Hypothalamus (tissue), 51 donors: ENCODE measurements at regions not wholly inside any gene's neighbourhood (a gene's known extent, or its start where the extent isn't known, plus 50 kb on each side); places are given as distances from the start of the nearest gene placed in this dataset.
"Not testable (repeated sequence)": the region's sequence is repeated elsewhere in the genome, so short reads cannot be mapped to it uniquely, and the experiment has no call there.

ENCODE experiments used
- DNase-seq, 51 donors: peaks; one replicate each; lab custom pipeline; 2025; lab: John Stamatoyannopoulos, UW

- no peak for DNase-seq
Observed at GRCh38 chr10:7108141-7108540, 302.7 kb downstream of the SFMBT2 start.

- DNase-seq, result no peak
Observed at GRCh38 chr10:7107285-7107684, 303.5 kb downstream of the SFMBT2 start.

- DNase-seq, result not testable (repeated sequence)
Observed at GRCh38 chr10:7104379-7104778, 306.5 kb downstream of the SFMBT2 start.

- no peak for DNase-seq
Observed at GRCh38 chr10:7102557-7103349, 308.1 kb downstream of the SFMBT2 start.

- DNase-seq, result no peak
Observed at GRCh38 chr10:7102084-7102483, 308.8 kb downstream of the SFMBT2 start.

GRCh38 chr10:7101451-7101850 lies 309.4 kb downstream of the SFMBT2 start:
- DNase-seq, result no peak

GRCh38 chr10:7100032-7100702 lies 310.7 kb downstream of the SFMBT2 start:
- no peak for DNase-seq

- DNase-seq, result no peak
Observed at GRCh38 chr10:7098160-7098762, 312.6 kb downstream of the SFMBT2 start.

- DNase-seq, result no peak
Observed at GRCh38 chr10:7094781-7095180, 316.1 kb downstream of the SFMBT2 start.

- no peak for DNase-seq
Observed at GRCh38 chr10:7093368-7093767, 317.5 kb downstream of the SFMBT2 start.

- DNase-seq, result no peak
Observed at GRCh38 chr10:7092603-7093002, 318.2 kb downstream of the SFMBT2 start.

- DNase-seq, result no peak
Observed at GRCh38 chr10:7090529-7090928, 320.3 kb downstream of the SFMBT2 start.

GRCh38 chr10:7085913-7086589 lies 324.8 kb downstream of the SFMBT2 start:
- DNase-seq, result peak in 22 of 51 donors; percentile 6 to 90 (median 26)

- peak in 17 of 51 donors; percentile 9 to 90 (median 16) for DNase-seq
Observed at GRCh38 chr10:7085147-7085912, 325.5 kb downstream of the SFMBT2 start.

- DNase-seq, result peak in 9 of 51 donors; percentile 2 to 71 (median 6)
Observed at GRCh38 chr10:7084280-7085005, 326.4 kb downstream of the SFMBT2 start.

- DNase-seq, result no peak
Observed at GRCh38 chr10:7082967-7083366, 327.9 kb downstream of the SFMBT2 start.

- DNase-seq, result no peak
Observed at GRCh38 chr10:7077880-7078279, 333.0 kb downstream of the SFMBT2 start.

GRCh38 chr10:7075851-7076250 lies 335.0 kb downstream of the SFMBT2 start:
- DNase-seq, result no peak

- no peak for DNase-seq
Observed at GRCh38 chr10:7075110-7075509, 335.7 kb downstream of the SFMBT2 start.

- no peak for DNase-seq
Observed at GRCh38 chr10:7071421-7071820, 339.4 kb downstream of the SFMBT2 start.
